ENCODE measurements at regions not wholly inside any gene's neighbourhood (a gene's known extent, or its start where the extent isn't known, plus 50 kb on each side); places are given as distances from the start of the nearest gene placed in this dataset.

DNA sequence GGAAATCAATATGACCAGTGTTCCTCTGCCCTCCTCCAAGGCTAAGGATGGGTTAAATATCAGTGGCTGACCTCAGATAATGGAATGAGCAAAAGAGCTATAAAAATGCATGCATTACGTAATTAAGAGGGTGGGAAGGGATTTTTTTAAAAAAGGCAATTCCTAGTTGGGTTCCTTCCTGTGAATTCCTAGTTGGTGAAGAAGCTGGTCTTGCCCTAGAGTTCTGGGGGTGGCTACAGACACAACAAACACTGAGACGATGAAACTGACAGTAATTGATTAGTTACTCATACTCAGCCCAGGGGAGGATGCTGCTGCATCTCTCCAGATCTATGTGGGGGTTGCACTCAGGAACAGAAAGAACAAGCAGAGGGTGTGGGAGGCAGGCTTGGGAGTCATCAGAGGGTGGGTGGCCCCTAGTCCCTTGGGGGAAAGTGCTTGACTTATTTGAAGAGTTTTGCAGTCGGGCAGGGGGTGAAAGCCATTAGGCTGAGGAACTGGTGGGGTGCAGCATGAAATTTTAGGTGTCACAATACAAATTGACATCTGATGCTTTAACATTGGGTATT, 662.0 kb upstream of the FRG1 start:
- DNase-seq (ENCODE audit: low read depth), result no peak
- no peak overlapping the region for H3K4me3 ChIP-seq (ENCODE audit: low read depth, low read length)
- no peak for TF ChIP-seq CTCF (conservative IDR thresholded peaks at IDR 0.05; ENCODE audit: low read depth, low read length)

GRCh38 chr4:189279188-189279587, 661.5 kb upstream of the FRG1 start:
- no peak for TF ChIP-seq CTCF (conservative IDR thresholded peaks at IDR 0.05; ENCODE audit: low read depth, low read length)
- H3K4me3 ChIP-seq (ENCODE audit: low read depth, low read length), result no peak overlapping the region
- DNase-seq (ENCODE audit: low read depth), result peak; percentile 6

DNA sequence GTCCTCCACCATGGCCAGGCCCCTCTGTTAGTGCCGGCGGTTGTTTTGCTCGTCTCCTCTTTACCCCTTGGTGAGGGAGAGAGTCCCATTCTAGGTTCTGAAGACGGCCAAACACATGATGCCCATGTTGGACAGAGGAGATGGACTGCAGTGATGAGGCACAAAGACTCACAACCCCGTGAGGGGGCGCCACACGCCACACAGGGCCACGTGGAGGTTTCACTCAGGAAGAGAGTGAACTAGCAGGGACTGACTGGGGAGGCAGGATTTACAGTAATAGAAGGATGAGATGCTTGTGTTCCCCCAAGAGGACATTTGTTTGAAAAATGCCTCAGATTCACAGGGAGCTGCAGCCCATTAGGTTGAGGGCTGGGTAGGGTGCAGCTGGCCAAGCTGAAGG, 655.3 kb upstream of the FRG1 start:
- no peak for DNase-seq (ENCODE audit: low read depth)
- no peak for TF ChIP-seq CTCF (conservative IDR thresholded peaks at IDR 0.05; ENCODE audit: low read depth, low read length)
- H3K4me3 ChIP-seq (ENCODE audit: low read depth, low read length), result no peak overlapping the region

DNA sequence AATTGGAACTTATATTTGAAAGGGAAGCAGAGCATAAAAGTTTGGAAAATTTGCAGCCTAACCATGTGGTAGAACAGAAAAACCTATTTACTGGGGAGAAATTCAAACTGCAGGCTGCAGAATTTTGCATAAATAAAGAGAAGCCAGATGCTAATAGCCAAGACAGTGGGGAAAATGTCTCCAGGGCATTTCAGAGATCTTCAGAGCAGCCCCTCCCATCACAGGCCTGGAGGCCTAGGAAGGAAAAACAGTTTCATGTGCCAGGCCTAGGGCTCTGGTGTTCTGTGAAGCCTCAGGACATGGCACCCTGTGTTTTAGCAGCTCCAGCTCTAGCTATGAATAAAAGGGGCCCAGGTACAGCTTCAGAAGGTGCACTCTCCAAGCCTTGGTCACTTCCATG, 648.7 kb upstream of the FRG1 start:
- DNase-seq (ENCODE audit: low read depth), result no peak
- no peak overlapping the region for H3K4me3 ChIP-seq (ENCODE audit: low read depth, low read length)
- no peak for TF ChIP-seq CTCF (conservative IDR thresholded peaks at IDR 0.05; ENCODE audit: low read depth, low read length)

- no peak overlapping the region for H3K4me3 ChIP-seq (ENCODE audit: low read depth, low read length)
- TF ChIP-seq CTCF (conservative IDR thresholded peaks at IDR 0.05; ENCODE audit: low read depth, low read length), result no peak
- DNase-seq (ENCODE audit: low read depth), result no peak
Measured at GRCh38 chr4:189293459-189293858, 647.2 kb upstream of the FRG1 start.

- TF ChIP-seq CTCF (conservative IDR thresholded peaks at IDR 0.05; ENCODE audit: low read depth, low read length), result no peak
- no peak overlapping the region for H3K4me3 ChIP-seq (ENCODE audit: low read depth, low read length)
- no peak for DNase-seq (ENCODE audit: low read depth)
Measured at GRCh38 chr4:189294574-189294973, 646.1 kb upstream of the FRG1 start.

GRCh38 chr4:189299706-189300105, 641.0 kb upstream of the FRG1 start:
- no peak for TF ChIP-seq CTCF (conservative IDR thresholded peaks at IDR 0.05; ENCODE audit: low read depth, low read length)
- DNase-seq (ENCODE audit: low read depth), result peak; percentile 2
- H3K4me3 ChIP-seq (ENCODE audit: low read depth, low read length), result no peak overlapping the region
